OCI-LY7 (cell line): ENCODE measurements at regions not wholly inside any gene's neighbourhood (a gene's known extent, or its start where the extent isn't known, plus 50 kb on each side); places are given as distances from the start of the nearest gene placed in this dataset.

Source experiments
- CTCF ChIP-seq: fragments of 200-600 bp; sonication (generic); conservative IDR thresholded peaks from 2 replicates; pipeline ENCODE4 v1.5.1; 2014; ENCODE audit warnings: mild to moderate bottlenecking, antibody characterized with exemption, low read length, moderate library complexity, mixed read lengths
- EZH2phosphoT487 ChIP-seq: fragments of 200-600 bp; sonication (generic); IDR thresholded peaks from 2 replicates; pipeline ENCODE4 v1.6.1; 2018; ENCODE audit warnings: low read depth, borderline replicate concordance, mild to moderate bottlenecking, mixed run types, antibody characterized with exemption, low read length, moderate library complexity, mixed read lengths

- no peak for TF ChIP-seq CTCF
- TF ChIP-seq EZH2phosphoT487, result no peak
Observed at GRCh38 chr13:72424059-72424458, 303.4 kb downstream of the MZT1 start.
